Activated CD4-positive, alpha-beta T cell treated with anti-CD3 and anti-CD28 coated beads, Interleukin-2, Interleukin-4, amounts not matched to agents 100 ng/mL and 50 ng/mL, durations not matched to agents 16 hours and 8 hours (primary cell): ENCODE measurements at regions not wholly inside any gene's neighbourhood (a gene's known extent, or its start where the extent isn't known, plus 50 kb on each side); places are given as distances from the start of the nearest gene placed in this dataset.
"Not testable (repeated sequence)": the region's sequence is repeated elsewhere in the genome, so short reads cannot be mapped to it uniquely, and the experiment has no call there.

Experiments used
- DNase-seq: peaks from one replicate; pipeline ENCODE4 v3.0.0-alpha.2; 2020; ENCODE audit warnings: low spot score

- DNase-seq, result no peak
Observed at GRCh38 chr3:25952133-25952532, 162.2 kb downstream of the OXSM start.

GRCh38 chr3:25957026-25957425 is 167.1 kb downstream of the OXSM start:
- DNase-seq, result no peak

- DNase-seq, result no peak
Observed at GRCh38 chr3:25960776-25961175, 170.9 kb downstream of the OXSM start.

GRCh38 chr3:25962255-25962654 is 172.4 kb downstream of the OXSM start:
- no peak for DNase-seq

DNA sequence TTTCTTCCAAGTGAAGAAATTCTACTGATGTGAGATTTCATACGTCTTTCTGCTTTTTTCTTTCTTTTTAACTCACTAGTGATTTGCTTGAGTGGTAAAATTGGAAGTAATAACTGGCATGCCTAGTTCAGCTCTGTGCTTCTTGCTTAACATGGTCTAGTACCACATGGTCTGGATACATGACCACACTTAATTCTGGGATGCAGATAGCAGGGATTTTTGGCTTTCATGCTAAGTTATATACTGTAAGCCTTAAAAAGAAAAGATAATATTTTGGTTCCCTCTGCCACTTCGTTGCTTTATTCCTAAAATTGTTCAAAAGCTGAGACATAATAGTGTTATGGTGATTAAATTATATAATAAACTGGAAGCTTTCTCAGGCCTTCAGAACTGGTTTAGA is 174.3 kb downstream of the OXSM start:
- no peak for DNase-seq

- DNase-seq, result no peak
Observed at GRCh38 chr3:25967385-25967784, 177.5 kb downstream of the OXSM start.

GRCh38 chr3:25971736-25972135 is 181.8 kb downstream of the OXSM start:
- DNase-seq, result no peak

DNA sequence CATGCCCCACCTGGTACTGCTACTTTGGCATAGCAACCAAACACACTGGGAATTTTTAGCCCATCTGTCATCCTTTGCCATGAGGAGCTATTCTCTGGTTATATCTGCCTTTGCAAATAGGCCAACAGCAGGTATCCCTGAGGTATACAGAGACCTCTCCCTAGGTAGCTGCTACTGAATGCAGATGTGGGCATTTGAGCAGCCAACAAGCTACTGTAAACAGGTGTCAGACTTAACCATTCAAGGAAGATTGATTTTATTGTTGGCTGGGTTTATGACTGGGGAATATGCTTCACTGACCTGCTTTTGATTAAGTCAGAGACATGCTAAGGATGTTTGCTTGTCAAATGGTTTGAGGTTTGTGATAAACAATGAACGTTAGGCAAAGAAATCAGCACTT is 183.2 kb downstream of the OXSM start:
- DNase-seq, result no peak

GRCh38 chr3:25982756-25983155 is 192.9 kb downstream of the OXSM start:
- no peak for DNase-seq

DNA sequence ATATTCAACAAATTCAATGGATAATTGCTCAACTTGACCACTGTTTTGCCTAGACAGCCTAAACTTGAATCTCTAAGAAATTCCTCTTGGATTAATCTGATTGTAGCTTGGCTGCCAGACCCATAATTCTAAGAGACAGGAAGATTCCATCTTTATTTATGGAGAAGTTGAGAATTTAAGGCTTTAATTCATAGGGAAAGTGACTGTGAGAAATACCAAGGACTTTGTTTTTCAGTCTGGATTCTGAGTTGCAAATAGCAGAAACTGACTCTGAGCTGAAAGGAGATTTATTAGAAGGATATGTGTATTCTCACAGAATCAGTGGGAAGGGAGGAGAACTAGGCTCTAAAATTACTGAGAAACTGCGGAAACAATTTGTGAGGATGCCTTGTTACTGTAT is 195.7 kb downstream of the OXSM start:
- DNase-seq, result no peak

DNA sequence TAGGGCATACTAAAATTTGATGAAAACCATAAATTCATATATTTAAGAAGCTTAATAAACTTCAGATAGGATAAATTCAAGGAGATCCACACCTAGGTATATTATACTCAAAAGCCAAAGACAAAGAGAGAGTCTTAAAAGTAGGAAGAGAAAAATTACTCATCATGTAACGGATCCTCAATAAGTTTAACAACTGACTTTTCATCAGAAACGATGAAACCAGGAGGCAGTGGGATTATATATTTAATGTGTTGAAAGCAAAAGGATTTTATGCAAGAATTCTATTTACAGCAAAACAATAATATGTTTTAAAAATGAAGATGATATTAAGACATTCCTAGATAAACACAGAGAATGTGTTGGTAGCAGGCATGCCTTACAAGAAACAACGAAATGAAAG is 202.7 kb downstream of the OXSM start:
- no peak for DNase-seq

- no peak for DNase-seq
Observed at GRCh38 chr3:26004172-26004571, 214.3 kb downstream of the OXSM start.

GRCh38 chr3:26011276-26011675 is 221.4 kb downstream of the OXSM start:
- DNase-seq, result no peak

DNA sequence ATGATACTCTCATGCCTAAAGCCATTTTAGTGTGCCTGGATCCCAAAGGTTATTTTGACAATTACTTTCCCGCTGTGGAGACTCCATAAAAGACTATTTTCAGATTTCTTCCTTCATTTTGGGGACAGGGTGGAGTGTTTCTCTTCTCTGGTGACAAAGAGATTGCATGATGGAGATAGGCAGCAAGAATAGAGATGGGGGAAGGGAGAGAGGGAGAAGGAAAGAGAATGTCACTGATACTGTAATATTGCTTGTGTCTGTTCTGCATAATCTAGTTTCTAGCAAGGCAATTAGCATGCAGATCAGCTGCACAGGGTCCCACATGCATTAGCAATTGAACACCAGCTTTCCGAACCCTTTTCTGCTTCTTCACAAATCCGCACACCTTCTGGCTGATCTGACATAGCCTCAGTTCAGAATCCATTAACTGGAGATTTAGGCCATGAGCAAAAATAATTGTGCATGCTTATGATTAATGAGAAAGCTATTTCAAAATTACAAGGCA is 222.4 kb downstream of the OXSM start:
- no peak for DNase-seq

DNA sequence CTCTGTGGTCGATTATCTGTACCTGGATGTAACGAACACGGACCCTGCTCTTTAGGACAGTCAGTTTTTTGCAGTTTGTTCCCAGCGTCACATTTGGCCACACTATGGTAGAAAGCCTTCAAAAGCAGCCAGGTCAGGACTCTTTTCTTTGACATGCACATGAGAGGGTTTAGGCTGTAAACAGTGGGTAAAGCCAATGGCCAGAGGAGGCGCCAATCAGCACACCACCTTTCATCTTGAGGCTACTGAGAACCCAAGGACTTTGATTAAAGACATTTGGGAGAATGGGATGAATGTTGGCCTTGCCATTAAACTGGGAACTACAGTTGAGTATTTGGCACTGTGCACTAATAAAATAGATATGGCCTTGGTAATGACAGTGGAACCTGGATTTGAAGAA is 225.9 kb downstream of the OXSM start:
- DNase-seq, result no peak

- no peak for DNase-seq
Observed at GRCh38 chr3:26018889-26019288, 229.0 kb downstream of the OXSM start.

GRCh38 chr3:26024206-26024605 is 234.3 kb downstream of the OXSM start:
- DNase-seq, result not testable (repeated sequence)

DNA sequence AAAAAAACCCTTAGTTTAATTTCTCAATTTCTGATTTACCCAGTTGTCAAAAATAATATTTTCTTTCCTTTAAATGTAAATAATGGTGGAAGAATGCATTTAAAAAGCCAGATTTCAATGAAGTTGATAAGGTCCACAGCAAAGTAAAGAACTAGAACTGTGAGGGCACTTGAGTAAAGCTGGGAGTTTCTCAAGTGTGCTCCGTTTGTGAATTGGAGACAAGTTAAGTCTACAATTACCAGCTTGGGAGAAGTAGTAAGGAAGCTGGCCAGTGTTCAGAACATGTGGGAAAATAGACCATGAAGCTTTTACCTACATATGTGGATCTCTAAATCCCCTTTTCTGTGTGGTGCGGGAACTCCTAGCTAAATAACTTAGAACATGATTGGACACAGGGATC is 239.4 kb downstream of the OXSM start:
- DNase-seq, result no peak

GRCh38 chr3:26042126-26042525 is 252.2 kb downstream of the OXSM start:
- not testable (repeated sequence) for DNase-seq

DNA sequence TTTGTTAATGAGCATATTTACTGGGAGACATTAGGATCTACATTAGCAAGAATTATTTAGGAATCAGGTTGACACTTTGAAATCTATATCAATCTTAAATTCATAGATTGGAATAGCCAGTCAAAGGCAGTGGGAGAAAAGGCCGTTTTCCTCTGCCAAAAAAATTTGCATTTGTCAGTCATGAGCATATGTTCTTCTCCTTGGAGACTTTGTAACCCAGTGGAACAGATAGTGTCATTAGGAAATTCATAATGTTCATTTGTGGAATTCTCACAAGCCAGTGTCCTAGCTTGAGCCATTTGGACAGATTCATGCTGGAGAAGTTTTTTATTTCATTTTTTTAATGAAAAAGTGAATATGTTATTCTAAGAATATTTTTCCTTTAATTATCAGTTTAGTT is 260.1 kb downstream of the OXSM start:
- no peak for DNase-seq

DNA sequence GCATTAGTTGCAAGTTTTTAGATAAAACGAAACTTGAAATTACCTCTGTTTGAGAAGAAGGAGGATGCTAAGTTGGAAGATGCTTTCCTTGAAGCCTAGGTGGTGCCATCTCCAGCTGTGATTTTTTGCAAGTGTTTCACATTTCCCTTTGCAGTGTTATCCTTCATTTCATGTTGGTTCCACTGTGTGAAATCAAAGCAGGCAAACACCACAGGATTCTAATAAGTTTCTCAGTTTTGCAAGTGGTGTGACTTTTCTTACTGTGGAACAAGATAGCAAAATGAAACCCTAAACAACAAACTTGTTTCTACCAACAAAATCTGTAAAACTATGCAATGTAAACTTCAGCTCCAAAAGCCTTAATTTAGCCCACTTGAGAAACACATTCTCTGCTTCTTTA is 260.9 kb downstream of the OXSM start:
- DNase-seq, result no peak

DNA sequence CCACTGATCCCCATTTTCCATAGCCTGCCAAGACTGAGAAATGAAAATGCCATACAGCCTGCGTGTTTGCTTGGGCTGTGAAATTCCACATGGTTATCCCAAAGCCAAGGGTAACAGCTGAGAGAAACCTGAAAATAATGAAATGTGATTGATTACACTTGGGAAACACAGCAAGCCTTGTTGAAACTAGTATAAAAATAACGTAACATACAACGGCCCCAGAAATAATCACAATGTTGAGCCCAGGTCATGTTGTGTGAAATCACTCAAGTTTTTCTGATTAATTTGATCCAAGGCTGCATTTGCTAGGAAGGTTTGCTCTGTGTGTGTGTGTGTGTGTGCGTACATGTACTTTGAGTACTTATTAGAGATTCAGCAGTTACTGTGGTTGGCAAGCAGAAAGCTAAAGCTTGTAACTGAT is 269.0 kb downstream of the OXSM start:
- DNase-seq, result no peak

DNA sequence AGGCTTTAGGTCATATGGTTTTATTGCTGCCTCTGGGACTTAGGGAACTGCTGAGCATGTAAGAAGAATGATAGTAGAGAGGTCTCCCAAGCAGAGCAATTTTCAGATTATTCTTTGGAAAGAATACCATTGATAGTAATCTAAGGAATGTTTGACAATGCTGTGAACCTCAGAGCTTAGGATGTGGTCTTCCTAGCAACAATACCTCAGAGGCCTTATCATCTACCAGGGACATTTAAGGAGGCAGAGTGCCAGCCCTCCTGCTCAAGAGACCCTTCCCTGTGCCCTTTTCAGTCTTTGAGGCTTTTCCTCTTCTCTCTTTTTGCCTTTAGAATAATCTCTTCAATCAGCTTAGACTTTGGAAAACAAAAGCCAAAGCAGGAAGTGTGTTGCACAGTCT is 272.1 kb downstream of the OXSM start:
- no peak for DNase-seq

GRCh38 chr3:26064297-26064696 is 274.4 kb downstream of the OXSM start:
- DNase-seq, result no peak

- DNase-seq, result no peak
Observed at GRCh38 chr3:26068890-26069289, 279.0 kb downstream of the OXSM start.
